HG03095 (cell line): ENCODE measurements at regions not wholly inside any gene's neighbourhood (a gene's known extent, or its start where the extent isn't known, plus 50 kb on each side); places are given as distances from the start of the nearest gene placed in this dataset.
A peak's percentile ranks its signal among the peaks of the same experiment; 100 is the strongest.
"Not testable (repeated sequence)": the region's sequence is repeated elsewhere in the genome, so short reads cannot be mapped to it uniquely, and the experiment has no call there.

Experiments
- ATAC-seq: cut with Tn5 transposase; IDR thresholded peaks from one replicate; pipeline ENCODE4 v1.9.1; 2021; ENCODE audit warnings: moderate library complexity; ENCODE audit not compliant: unreplicated experiment

GRCh38 chr5:99032234-99033013 lies 103.6 kb upstream of the CHD1 start:
- peak; percentile 34 for ATAC-seq

- ATAC-seq: no peak
Measured at GRCh38 chr5:99030906-99031440, 102.2 kb upstream of the CHD1 start.

GRCh38 chr5:99029172-99029571 lies 100.4 kb upstream of the CHD1 start:
- no peak for ATAC-seq

- ATAC-seq: not testable (repeated sequence)
Measured at GRCh38 chr5:99028170-99028569, 99.4 kb upstream of the CHD1 start.

- ATAC-seq: no peak
Measured at GRCh38 chr5:99025298-99026045, 96.7 kb upstream of the CHD1 start.

GRCh38 chr5:99023330-99023729 lies 94.5 kb upstream of the CHD1 start:
- ATAC-seq: no peak

GRCh38 chr5:99022250-99022649 lies 93.4 kb upstream of the CHD1 start:
- no peak for ATAC-seq

- ATAC-seq: no peak
Measured at GRCh38 chr5:99020698-99021048, 91.9 kb upstream of the CHD1 start.

GRCh38 chr5:99019812-99020697 lies 91.2 kb upstream of the CHD1 start:
- ATAC-seq: no peak

GRCh38 chr5:99019254-99019653 lies 90.4 kb upstream of the CHD1 start:
- no peak for ATAC-seq

- ATAC-seq: no peak
Measured at GRCh38 chr5:99010294-99010693, 81.5 kb upstream of the CHD1 start.

- ATAC-seq: not testable (repeated sequence)
Measured at GRCh38 chr5:99008009-99008408, 79.2 kb upstream of the CHD1 start.

- peak; percentile 17 for ATAC-seq
Measured at GRCh38 chr5:99005506-99005905, 76.7 kb upstream of the CHD1 start.

GRCh38 chr5:99004960-99005359 lies 76.2 kb upstream of the CHD1 start:
- ATAC-seq: peak; percentile 98

- no peak for ATAC-seq
Measured at GRCh38 chr5:99000876-99001275, 72.1 kb upstream of the CHD1 start.

- ATAC-seq: no peak
Measured at GRCh38 chr5:99000221-99000620, 71.4 kb upstream of the CHD1 start.

- no peak for ATAC-seq
Measured at GRCh38 chr5:98999631-99000030, 70.8 kb upstream of the CHD1 start.

GRCh38 chr5:98997000-98997399 lies 68.2 kb upstream of the CHD1 start:
- ATAC-seq: no peak

- ATAC-seq: no peak
Measured at GRCh38 chr5:98994611-98995010, 65.8 kb upstream of the CHD1 start.

- no peak for ATAC-seq
Measured at GRCh38 chr5:98993512-98993911, 64.7 kb upstream of the CHD1 start.

GRCh38 chr5:98992552-98992951 lies 63.7 kb upstream of the CHD1 start:
- ATAC-seq: no peak
